ENCODE measurements at regions not wholly inside any gene's neighbourhood (a gene's known extent, or its start where the extent isn't known, plus 50 kb on each side); places are given as distances from the start of the nearest gene placed in this dataset.

DNA sequence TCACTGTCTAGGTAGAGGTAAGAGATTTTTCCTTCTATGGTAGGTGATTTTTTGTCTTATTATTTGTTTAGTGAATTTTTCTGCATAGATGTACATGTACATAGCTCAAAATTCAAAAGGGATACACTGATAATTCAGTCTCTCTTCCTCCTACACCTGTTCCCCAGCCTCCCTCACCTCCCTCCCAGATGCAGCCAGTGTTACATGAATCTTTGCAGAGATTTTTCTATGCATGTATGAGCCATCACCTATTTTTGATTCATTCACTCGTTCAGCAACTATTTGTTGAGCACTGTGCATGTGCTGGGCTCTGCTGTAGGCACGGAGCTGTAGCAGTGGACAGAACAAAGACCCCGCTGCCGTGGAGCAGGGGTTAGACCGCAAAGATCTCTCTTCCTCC, 218.9 kb downstream of the AACS start:
- Histone ChIP-seq H2AFZ (ENCODE audit: low read length) (no peak overlapping the region), H3K79me1 (ENCODE audit: insufficient read depth, low read depth, low read length, poor library complexity, severe bottlenecking) (no peaks in the 10 kb centered on the region), H3K18ac (ENCODE audit: insufficient read length, low read depth, low read length) (no peak overlapping the region), H3T11ph (ENCODE audit: low read length) (no peak overlapping the region), H3K56ac (ENCODE audit: insufficient read length, low read depth, low read length) (no peak overlapping the region), H3K14ac (ENCODE audit: insufficient read depth, low read length) (no peak overlapping the region), H3K23ac (ENCODE audit: insufficient read length, low read depth, low read length) (no peak overlapping the region), H3K9ac (ENCODE audit: extremely low read depth, insufficient read length, low read length) (no peak overlapping the region), H3K23me2 (ENCODE audit: insufficient read length, low read depth, low read length, poor library complexity, severe bottlenecking) (no peaks in the 10 kb centered on the region), H4K91ac (ENCODE audit: insufficient read length, low read depth, low read length) (no peak overlapping the region), H4K20me1 (ENCODE audit: control insufficient read depth, insufficient read depth, insufficient read length) (no peaks in the 10 kb centered on the region), H4K5ac (ENCODE audit: insufficient read length, low read depth, low read length) (no peak overlapping the region), H3K27me3 (ENCODE audit: insufficient read depth, low read length) (no peaks in the 10 kb centered on the region), H3K27ac (ENCODE audit: insufficient read length, low read depth, low read length) (no peak overlapping the region), H2AK5ac (ENCODE audit: insufficient read length, low read length) (no peak overlapping the region), H3K4me2 (ENCODE audit: insufficient read depth, insufficient read length, low read length) (no peak overlapping the region), H4K8ac (replicated peaks; ENCODE audit: insufficient read length, low read depth, low read length) (no peak overlapping the region), H2BK15ac (ENCODE audit: low read depth, low read length) (no peak overlapping the region), H2BK20ac (ENCODE audit: low read depth, low read length, poor library complexity, severe bottlenecking) (no peak overlapping the region), H2BK12ac (ENCODE audit: insufficient read length, low read depth, low read length) (no peak overlapping the region), H3K4me1 (ENCODE audit: insufficient read depth, low read length) (peaks cover 4% of the 10 kb centered on the region; the same call in 1 of the 2 replicates), H3K79me2 (ENCODE audit: insufficient read depth, low read length) (no peaks in the 10 kb centered on the region), H2BK5ac (ENCODE audit: insufficient read length, low read length) (no peak overlapping the region), H3K4ac (ENCODE audit: low read depth, low read length) (no peak overlapping the region), H2BK120ac (ENCODE audit: low read depth, low read length, poor library complexity, severe bottlenecking) (no peak overlapping the region), H3K9me3 (ENCODE audit: control insufficient read depth, low read depth, low read length) (no peaks in the 10 kb centered on the region)
- Mint-ChIP-seq H3K36me3 (ENCODE audit: insufficient read depth in 1 of 3, low read depth in 3 of 3) (peaks cover 0 to 31% (median 11%) of the 10 kb centered on the region in 3 experiments; a peak in 6 of 7 replicates), H3K27me3 (ENCODE audit: low read depth) (peaks cover 23% of the 10 kb centered on the region), H3K4me1 (peaks cover 18 to 25% of the 10 kb centered on the region in 2 experiments), H3K9me3 (peaks cover 2 to 4% of the 10 kb centered on the region in 2 experiments; a peak in 2 of 5 replicates), H3K27ac (no peak overlapping the region), H3K4me3 (no peak overlapping the region)
- WGBS (ENCODE audit: extremely low coverage, insufficient read length, low lambda C conversion rate), result no CpG with 5 or more reads among the region's 5 CpGs
- no peak for DNase-seq
- TF ChIP-seq, protein P1, sequence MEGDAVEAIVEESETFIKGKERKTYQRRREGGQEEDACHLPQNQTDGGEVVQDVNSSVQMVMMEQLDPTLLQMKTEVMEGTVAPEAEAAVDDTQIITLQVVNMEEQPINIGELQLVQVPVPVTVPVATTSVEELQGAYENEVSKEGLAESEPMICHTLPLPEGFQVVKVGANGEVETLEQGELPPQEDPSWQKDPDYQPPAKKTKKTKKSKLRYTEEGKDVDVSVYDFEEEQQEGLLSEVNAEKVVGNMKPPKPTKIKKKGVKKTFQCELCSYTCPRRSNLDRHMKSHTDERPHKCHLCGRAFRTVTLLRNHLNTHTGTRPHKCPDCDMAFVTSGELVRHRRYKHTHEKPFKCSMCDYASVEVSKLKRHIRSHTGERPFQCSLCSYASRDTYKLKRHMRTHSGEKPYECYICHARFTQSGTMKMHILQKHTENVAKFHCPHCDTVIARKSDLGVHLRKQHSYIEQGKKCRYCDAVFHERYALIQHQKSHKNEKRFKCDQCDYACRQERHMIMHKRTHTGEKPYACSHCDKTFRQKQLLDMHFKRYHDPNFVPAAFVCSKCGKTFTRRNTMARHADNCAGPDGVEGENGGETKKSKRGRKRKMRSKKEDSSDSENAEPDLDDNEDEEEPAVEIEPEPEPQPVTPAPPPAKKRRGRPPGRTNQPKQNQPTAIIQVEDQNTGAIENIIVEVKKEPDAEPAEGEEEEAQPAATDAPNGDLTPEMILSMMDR (conservative IDR thresholded peaks at IDR 0.05), result no peak

Measured in H9 (cell line).